ENCODE measurements at regions not wholly inside any gene's neighbourhood (a gene's known extent, or its start where the extent isn't known, plus 50 kb on each side); places are given as distances from the start of the nearest gene placed in this dataset.

DNA sequence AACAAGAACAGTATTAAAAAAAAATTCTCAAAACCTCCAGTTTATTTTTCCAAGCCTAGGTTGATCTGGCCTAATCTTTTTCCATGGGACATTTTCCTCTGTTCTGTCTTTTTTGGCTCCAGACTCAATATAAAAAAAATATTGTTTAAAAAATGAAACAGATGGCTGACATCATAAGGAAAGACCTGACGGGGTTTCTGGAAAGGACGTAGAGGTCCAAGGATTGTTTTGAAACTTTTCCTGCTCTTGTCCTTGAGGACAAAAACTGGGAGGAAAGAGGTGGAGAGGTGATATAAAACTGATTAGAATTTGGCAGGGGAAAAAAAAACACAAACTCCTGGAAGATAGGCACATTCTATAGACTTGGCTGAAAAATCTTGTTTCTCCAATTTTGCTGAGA, 211.4 kb upstream of the CDH11 start:
- no TSS peak for BruUV-seq (replicated peaks)
- POLR2A ChIA-PET: no interaction called here
- Histone ChIP-seq H3K27me3 (ENCODE audit: insufficient read depth, low read length) (no peaks in the 10 kb centered on the region), H3K4me3 (replicated peaks in 1 of 2; ENCODE audit: low read depth in 1 of 2, low read length in 2 of 2) (no peak overlapping the region), H3K9me2 (ENCODE audit: insufficient read depth) (no peaks in the 10 kb centered on the region), H3K79me2 (ENCODE audit: insufficient read depth, low read length) (no peaks in the 10 kb centered on the region), H3K4me2 (ENCODE audit: low read length) (no peak overlapping the region), H3K4me1 (ENCODE audit: control insufficient read depth in 1 of 2, insufficient read depth in 2 of 2, low read length in 2 of 2) (no peaks in the 10 kb centered on the region), H4K20me1 (ENCODE audit: insufficient read depth) (no peaks in the 10 kb centered on the region), H3K9ac (ENCODE audit: low read length) (no peak overlapping the region), H3K36me3 (ENCODE audit: control insufficient read depth in 1 of 2, insufficient read depth in 2 of 2, low read length in 2 of 2) (no peaks in the 10 kb centered on the region), H3K27ac (ENCODE audit: low read depth, low read length) (no peak overlapping the region), H2AFZ (ENCODE audit: low read depth, low read length, poor library complexity, severe bottlenecking) (no peak overlapping the region), H3K9me3 (ENCODE audit: control insufficient read depth in 1 of 2, insufficient read depth in 1 of 2, low read depth in 1 of 2, low read length in 2 of 2) (peaks cover 0 to 30% of the 10 kb centered on the region in 2 experiments; a peak in 2 of 4 replicates)
- no peak for ATAC-seq
- TF ChIP-seq, protein P1, sequence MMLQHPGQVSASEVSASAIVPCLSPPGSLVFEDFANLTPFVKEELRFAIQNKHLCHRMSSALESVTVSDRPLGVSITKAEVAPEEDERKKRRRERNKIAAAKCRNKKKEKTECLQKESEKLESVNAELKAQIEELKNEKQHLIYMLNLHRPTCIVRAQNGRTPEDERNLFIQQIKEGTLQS (IDR thresholded peaks at IDR 0.05): no peak
- TF ChIP-seq, protein P2, sequence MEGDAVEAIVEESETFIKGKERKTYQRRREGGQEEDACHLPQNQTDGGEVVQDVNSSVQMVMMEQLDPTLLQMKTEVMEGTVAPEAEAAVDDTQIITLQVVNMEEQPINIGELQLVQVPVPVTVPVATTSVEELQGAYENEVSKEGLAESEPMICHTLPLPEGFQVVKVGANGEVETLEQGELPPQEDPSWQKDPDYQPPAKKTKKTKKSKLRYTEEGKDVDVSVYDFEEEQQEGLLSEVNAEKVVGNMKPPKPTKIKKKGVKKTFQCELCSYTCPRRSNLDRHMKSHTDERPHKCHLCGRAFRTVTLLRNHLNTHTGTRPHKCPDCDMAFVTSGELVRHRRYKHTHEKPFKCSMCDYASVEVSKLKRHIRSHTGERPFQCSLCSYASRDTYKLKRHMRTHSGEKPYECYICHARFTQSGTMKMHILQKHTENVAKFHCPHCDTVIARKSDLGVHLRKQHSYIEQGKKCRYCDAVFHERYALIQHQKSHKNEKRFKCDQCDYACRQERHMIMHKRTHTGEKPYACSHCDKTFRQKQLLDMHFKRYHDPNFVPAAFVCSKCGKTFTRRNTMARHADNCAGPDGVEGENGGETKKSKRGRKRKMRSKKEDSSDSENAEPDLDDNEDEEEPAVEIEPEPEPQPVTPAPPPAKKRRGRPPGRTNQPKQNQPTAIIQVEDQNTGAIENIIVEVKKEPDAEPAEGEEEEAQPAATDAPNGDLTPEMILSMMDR (IDR thresholded peaks at IDR 0.05 in 2 of 3, conservative IDR thresholded peaks at IDR 0.05 in 1 of 3; ENCODE audit: borderline replicate concordance in 1 of 3, insufficient read depth in 1 of 3, low read depth in 2 of 3, low read length in 2 of 3): no peak
- intact Hi-C loops (cut with micrococcal nuclease): no loop called here
- CTCF ChIA-PET: no interaction called here
- RAD21 ChIA-PET (ENCODE audit: low non-redundant PET in 1 of 2, low total read pairs in 2 of 2, uncharacterized antibody in 2 of 2, unreplicated experiment in 2 of 2): no interaction called here
- no peak for DNase-seq (ENCODE audit: low read depth, low spot score)

DNA sequence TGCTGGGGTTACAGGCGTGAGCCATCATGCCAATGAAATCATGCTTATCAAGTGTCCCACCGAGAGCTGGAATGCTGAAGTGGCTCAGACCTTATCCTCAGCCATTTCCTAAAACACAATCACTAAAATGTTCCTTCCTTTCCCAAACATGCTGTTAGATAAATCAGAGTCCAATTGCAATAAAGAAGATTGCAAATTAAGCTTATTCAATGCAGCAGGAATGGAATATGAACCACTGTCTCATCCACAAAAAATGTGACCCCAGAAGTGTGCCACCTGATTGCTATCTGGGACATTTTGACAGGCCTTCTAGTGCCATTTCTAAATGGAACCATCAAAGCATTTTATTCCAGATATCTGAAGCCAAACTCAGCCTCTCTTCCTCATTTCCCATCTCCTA, 205.5 kb upstream of the CDH11 start:
- Histone ChIP-seq H3K9ac (ENCODE audit: low read length) (no peak overlapping the region), H3K4me2 (ENCODE audit: low read length) (no peak overlapping the region), H4K20me1 (ENCODE audit: insufficient read depth) (no peaks in the 10 kb centered on the region), H3K79me2 (ENCODE audit: insufficient read depth, low read length) (no peaks in the 10 kb centered on the region), H3K27me3 (ENCODE audit: insufficient read depth, low read length) (no peaks in the 10 kb centered on the region), H2AFZ (ENCODE audit: low read depth, low read length, poor library complexity, severe bottlenecking) (no peak overlapping the region), H3K4me3 (replicated peaks in 1 of 2; ENCODE audit: low read depth in 1 of 2, low read length in 2 of 2) (no peak overlapping the region), H3K36me3 (ENCODE audit: control insufficient read depth in 1 of 2, insufficient read depth in 2 of 2, low read length in 2 of 2) (no peaks in the 10 kb centered on the region), H3K9me3 (ENCODE audit: control insufficient read depth in 1 of 2, insufficient read depth in 1 of 2, low read depth in 1 of 2, low read length in 2 of 2) (peaks cover 3 to 14% of the 10 kb centered on the region in 2 experiments; a peak in 2 of 4 replicates), H3K4me1 (ENCODE audit: control insufficient read depth in 1 of 2, insufficient read depth in 2 of 2, low read length in 2 of 2) (no peaks in the 10 kb centered on the region), H3K27ac (ENCODE audit: low read depth, low read length) (no peak overlapping the region), H3K9me2 (ENCODE audit: insufficient read depth) (no peaks in the 10 kb centered on the region)
- BruUV-seq (replicated peaks): no TSS peak
- ChIA-PET CTCF (no interaction called here), RAD21 (ENCODE audit: low non-redundant PET in 1 of 2, low total read pairs in 2 of 2, uncharacterized antibody in 2 of 2, unreplicated experiment in 2 of 2) (no interaction called here), POLR2A (no interaction called here)
- intact Hi-C loops (cut with micrococcal nuclease): no loop called here
- TF ChIP-seq ZFX (IDR thresholded peaks at IDR 0.05) (no peak), EZH2 (IDR thresholded peaks at IDR 0.05) (no peak), YY1 (IDR thresholded peaks at IDR 0.05; ENCODE audit: extremely low read depth, insufficient replicate concordance, low read depth, low read length) (no peak), EZH2phosphoT487 (IDR thresholded peaks at IDR 0.05; ENCODE audit: borderline replicate concordance) (no peak), FOSL1 (IDR thresholded peaks at IDR 0.05; ENCODE audit: low read depth) (no peak), RAD21 (IDR thresholded peaks at IDR 0.05; ENCODE audit: low read depth) (no peak)
- TF ChIP-seq, protein P3, sequence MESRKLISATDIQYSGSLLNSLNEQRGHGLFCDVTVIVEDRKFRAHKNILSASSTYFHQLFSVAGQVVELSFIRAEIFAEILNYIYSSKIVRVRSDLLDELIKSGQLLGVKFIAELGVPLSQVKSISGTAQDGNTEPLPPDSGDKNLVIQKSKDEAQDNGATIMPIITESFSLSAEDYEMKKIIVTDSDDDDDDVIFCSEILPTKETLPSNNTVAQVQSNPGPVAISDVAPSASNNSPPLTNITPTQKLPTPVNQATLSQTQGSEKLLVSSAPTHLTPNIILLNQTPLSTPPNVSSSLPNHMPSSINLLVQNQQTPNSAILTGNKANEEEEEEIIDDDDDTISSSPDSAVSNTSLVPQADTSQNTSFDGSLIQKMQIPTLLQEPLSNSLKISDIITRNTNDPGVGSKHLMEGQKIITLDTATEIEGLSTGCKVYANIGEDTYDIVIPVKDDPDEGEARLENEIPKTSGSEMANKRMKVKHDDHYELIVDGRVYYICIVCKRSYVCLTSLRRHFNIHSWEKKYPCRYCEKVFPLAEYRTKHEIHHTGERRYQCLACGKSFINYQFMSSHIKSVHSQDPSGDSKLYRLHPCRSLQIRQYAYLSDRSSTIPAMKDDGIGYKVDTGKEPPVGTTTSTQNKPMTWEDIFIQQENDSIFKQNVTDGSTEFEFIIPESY (IDR thresholded peaks at IDR 0.05; ENCODE audit: extremely low read depth, insufficient replicate concordance, low read length): no peak
- ATAC-seq (no peak), DNase-seq (ENCODE audit: low read depth, low spot score) (no peak)
